ENCODE measurements at regions not wholly inside any gene's neighbourhood (a gene's known extent, or its start where the extent isn't known, plus 50 kb on each side); places are given as distances from the start of the nearest gene placed in this dataset.

- TF ChIP-seq CTCF (IDR thresholded peaks at IDR 0.05) = no peak
- no peak for TF ChIP-seq POLR2A (IDR thresholded peaks at IDR 0.05)
Measured at GRCh38 chr2:163198972-163199371, 360.4 kb upstream of the KCNH7 start.
